ENCODE measurements at regions not wholly inside any gene's neighbourhood (a gene's known extent, or its start where the extent isn't known, plus 50 kb on each side); places are given as distances from the start of the nearest gene placed in this dataset.

DNA sequence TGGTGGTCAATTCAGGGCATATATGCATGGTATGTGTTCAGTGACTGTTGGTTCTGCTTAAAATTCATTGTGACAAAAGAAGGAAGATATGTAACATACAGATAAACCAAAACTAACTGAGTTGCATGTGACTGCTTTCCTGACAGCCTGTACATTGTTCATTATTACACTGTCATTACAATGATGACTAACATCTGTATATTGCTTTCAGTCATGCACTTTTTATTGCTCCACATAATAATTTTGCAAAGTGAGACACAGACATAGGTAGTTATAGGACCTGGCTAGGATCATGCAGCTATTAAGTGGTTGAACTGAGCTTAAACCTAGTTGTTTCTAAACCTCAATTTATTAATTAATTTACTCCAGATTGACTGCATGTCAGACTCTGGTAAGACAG is 703.2 kb downstream of the HDGFL1 start:
- Histone ChIP-seq H3K4me3 (replicated peaks in 1 of 3; ENCODE audit: insufficient read depth in 1 of 3, low read depth in 1 of 3, low read length in 3 of 3) (no peak overlapping the region), H3K4me1 (ENCODE audit: control insufficient read depth, extremely low read depth, insufficient read depth, low read length) (no peaks in the 10 kb centered on the region), H3K27me3 (ENCODE audit: control insufficient read depth in 2 of 2, insufficient read depth in 2 of 2, low read length in 2 of 2) (no peaks in the 10 kb centered on the region), H3K9ac (replicated peaks; ENCODE audit: extremely low read depth, insufficient read depth, low read length) (no peak overlapping the region), H3K36me3 (ENCODE audit: control insufficient read depth in 2 of 2, extremely low read depth in 1 of 2, insufficient read depth in 2 of 2, low read length in 2 of 2) (no peaks in the 10 kb centered on the region), H3K9me1 (replicated peaks; ENCODE audit: control insufficient read depth, extremely low read depth, insufficient read depth, low read length) (no peaks in the 10 kb centered on the region), H4K20me1 (replicated peaks; ENCODE audit: control insufficient read depth, extremely low read depth, insufficient read depth, low read length) (no peaks in the 10 kb centered on the region), H2AFZ (ENCODE audit: low read depth, low read length) (no peak overlapping the region), H3K9me3 (replicated peaks; ENCODE audit: control insufficient read depth, insufficient read depth, low read length) (no peaks in the 10 kb centered on the region), H3K79me2 (ENCODE audit: control insufficient read depth, insufficient read depth, low read length) (no peaks in the 10 kb centered on the region), H3K4me2 (ENCODE audit: insufficient read depth, low read length) (no peak overlapping the region), H3K27ac (ENCODE audit: insufficient read depth, low read depth, low read length) (no peak overlapping the region)
- BruUV-seq (replicated peaks): no TSS peak
- ChIA-PET CTCF (no interaction called here), POLR2A (no interaction called here)
- FAIRE-seq (no peak), DNase-seq (ENCODE audit: low read depth, low spot score) (no peak)
- TF ChIP-seq POLR2AphosphoS5 (IDR thresholded peaks at IDR 0.05; ENCODE audit: insufficient read depth, low read depth, low read length): no peak
- TF ChIP-seq GATA2 (IDR thresholded peaks at IDR 0.05; ENCODE audit: insufficient read depth, insufficient read length, low read depth, low read length): no peak
- TF ChIP-seq EZH2 (IDR thresholded peaks at IDR 0.05; ENCODE audit: borderline replicate concordance, low read depth, low read length, severe bottlenecking): no peak
- TF ChIP-seq FOS (IDR thresholded peaks at IDR 0.05; ENCODE audit: borderline replicate concordance, insufficient read depth, low read length): no peak
- TF ChIP-seq, protein P1, sequence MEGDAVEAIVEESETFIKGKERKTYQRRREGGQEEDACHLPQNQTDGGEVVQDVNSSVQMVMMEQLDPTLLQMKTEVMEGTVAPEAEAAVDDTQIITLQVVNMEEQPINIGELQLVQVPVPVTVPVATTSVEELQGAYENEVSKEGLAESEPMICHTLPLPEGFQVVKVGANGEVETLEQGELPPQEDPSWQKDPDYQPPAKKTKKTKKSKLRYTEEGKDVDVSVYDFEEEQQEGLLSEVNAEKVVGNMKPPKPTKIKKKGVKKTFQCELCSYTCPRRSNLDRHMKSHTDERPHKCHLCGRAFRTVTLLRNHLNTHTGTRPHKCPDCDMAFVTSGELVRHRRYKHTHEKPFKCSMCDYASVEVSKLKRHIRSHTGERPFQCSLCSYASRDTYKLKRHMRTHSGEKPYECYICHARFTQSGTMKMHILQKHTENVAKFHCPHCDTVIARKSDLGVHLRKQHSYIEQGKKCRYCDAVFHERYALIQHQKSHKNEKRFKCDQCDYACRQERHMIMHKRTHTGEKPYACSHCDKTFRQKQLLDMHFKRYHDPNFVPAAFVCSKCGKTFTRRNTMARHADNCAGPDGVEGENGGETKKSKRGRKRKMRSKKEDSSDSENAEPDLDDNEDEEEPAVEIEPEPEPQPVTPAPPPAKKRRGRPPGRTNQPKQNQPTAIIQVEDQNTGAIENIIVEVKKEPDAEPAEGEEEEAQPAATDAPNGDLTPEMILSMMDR (IDR thresholded peaks at IDR 0.05; ENCODE audit: extremely low read depth in 1 of 2, insufficient read depth in 1 of 2, low read depth in 1 of 2, low read length in 2 of 2): no peak
- TF ChIP-seq, protein P2, sequence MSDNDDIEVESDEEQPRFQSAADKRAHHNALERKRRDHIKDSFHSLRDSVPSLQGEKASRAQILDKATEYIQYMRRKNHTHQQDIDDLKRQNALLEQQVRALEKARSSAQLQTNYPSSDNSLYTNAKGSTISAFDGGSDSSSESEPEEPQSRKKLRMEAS (IDR thresholded peaks at IDR 0.05; ENCODE audit: insufficient read depth, insufficient read length): no peak
- TF ChIP-seq JUN (IDR thresholded peaks at IDR 0.05; ENCODE audit: borderline replicate concordance, insufficient read depth, insufficient read length, low read depth): no peak
- intact Hi-C loops (cut with micrococcal nuclease) (no loop called here), dilution Hi-C loops (cut with MboI; ENCODE audit: extremely low pct_ligation_motif_present, low sequenced_read_pairs) (no loop called here)
